GM23338 (cell line): ENCODE measurements at regions not wholly inside any gene's neighbourhood (a gene's known extent, or its start where the extent isn't known, plus 50 kb on each side); places are given as distances from the start of the nearest gene placed in this dataset.

Experiments used
- ATAC-seq: fragments of 200-7000 bp; cut with Tn5 transposase; 3 replicates; pipeline ENCODE4 v1.9.1; 2020
- DNase-seq: peaks from one replicate; pipeline ENCODE4 v3.0.0-alpha.2; 2015; ENCODE audit warnings: low spot score
- H2AFZ ChIP-seq: fragments of 200-600 bp; sonication (generic); 2 replicates; pipeline ENCODE4 v1.8.0; 2016; ENCODE audit warnings: antibody characterized with exemption, mild to moderate bottlenecking, moderate library complexity
- H3F3A ChIP-seq: fragments of 200-600 bp; sonication (generic); replicated peaks from 2 replicates; pipeline ENCODE4 v1.8.0; 2017; ENCODE audit warnings: antibody characterized with exemption, mixed run types, low read depth
- H3K27ac ChIP-seq: fragments of 200-600 bp; sonication (generic); 2 replicates; pipeline ENCODE4 v1.6.1; 2016; ENCODE audit warnings: low read depth
- H3K27me3 ChIP-seq: fragments of 200-600 bp; sonication (generic); 2 replicates; pipeline ENCODE4 v1.8.0; 2016; ENCODE audit warnings: mild to moderate bottlenecking, mixed run types, moderate library complexity; ENCODE audit not compliant: insufficient read depth
- H3K36me3 ChIP-seq: fragments of 200-600 bp; sonication (generic); 2 replicates; pipeline ENCODE4 v1.8.0; 2016; ENCODE audit warnings: mild to moderate bottlenecking; ENCODE audit not compliant: insufficient read depth
- H3K4me1 ChIP-seq: fragments of 200-600 bp; sonication (generic); 2 replicates; pipeline ENCODE4 v1.8.0; 2016; ENCODE audit warnings: mild to moderate bottlenecking, moderate library complexity; ENCODE audit not compliant: insufficient read depth
- H3K4me2 ChIP-seq: fragments of 200-600 bp; sonication (generic); 2 replicates; pipeline ENCODE4 v1.7.1; 2017; ENCODE audit warnings: mixed run types
- H3K4me3 ChIP-seq: fragments of 200-600 bp; sonication (generic); 2 replicates; pipeline ENCODE4 v1.6.1; 2016; ENCODE audit warnings: mixed run types
- H3K79me2 ChIP-seq: fragments of 200-600 bp; sonication (generic); replicated peaks from 2 replicates; pipeline ENCODE4 v1.8.0; 2017; ENCODE audit warnings: mild to moderate bottlenecking; ENCODE audit not compliant: insufficient read depth
- H3K9me2 ChIP-seq: fragments of 200-600 bp; sonication (generic); 2 replicates; pipeline ENCODE4 v1.8.0; 2017; ENCODE audit not compliant: insufficient read depth
- H4K20me1 ChIP-seq: fragments of 200-600 bp; sonication (generic); replicated peaks from 2 replicates; pipeline ENCODE4 v1.8.0; 2017; ENCODE audit warnings: mild to moderate bottlenecking; ENCODE audit not compliant: insufficient read depth
- H3K27ac Mint-ChIP-seq: 2 replicates; pipeline ENCODE4 v1.8.0; 2020; ENCODE audit warnings: inconsistent platforms, mild to moderate bottlenecking, moderate library complexity, mixed read lengths
- H3K27me3 Mint-ChIP-seq: 3 replicates; pipeline ENCODE4 v1.8.0; 2022; ENCODE audit warnings: low read depth, mild to moderate bottlenecking, moderate library complexity, mixed read lengths, inconsistent platforms; ENCODE audit not compliant: insufficient read depth, poor library complexity
- H3K36me3 Mint-ChIP-seq: 3 replicates; pipeline ENCODE4 v1.8.0; 2021; ENCODE audit warnings: low read depth, mild to moderate bottlenecking, inconsistent platforms, moderate library complexity, mixed read lengths
- H3K4me1 Mint-ChIP-seq: 3 replicates; pipeline ENCODE4 v1.8.0; 2020; ENCODE audit warnings: mild to moderate bottlenecking, inconsistent platforms, mixed read lengths
- H3K4me3 Mint-ChIP-seq: 3 replicates; pipeline ENCODE4 v1.8.0; 2021; ENCODE audit warnings: moderate library complexity, mild to moderate bottlenecking, inconsistent platforms, mixed read lengths
- H3K9me3 Mint-ChIP-seq: 3 replicates; pipeline ENCODE4 v1.8.0; 2020; ENCODE audit warnings: moderate library complexity, mild to moderate bottlenecking, inconsistent platforms, mixed read lengths
- CTCF ChIP-seq, 2 experiments: fragments of 200-600 bp in 1 of 2; sonication (generic) in 1 of 2; conservative IDR thresholded peaks; 2 replicates each; pipeline versions ENCODE4 v1.5.1 to v1.6.1; 2016 to 2017; ENCODE audit warnings: antibody characterized with exemption in 2 of 2, low read depth in 2 of 2, mild to moderate bottlenecking in 2 of 2, moderate library complexity in 1 of 2
- ETS1 ChIP-seq: IDR thresholded peaks from 2 replicates; pipeline ENCODE4 v1.6.1; 2016; ENCODE audit warnings: antibody characterized with exemption
- EZH2phosphoT487 ChIP-seq: fragments of 200-600 bp; sonication (generic); IDR thresholded peaks from one replicate; pipeline ENCODE4 v1.8.1; 2018; ENCODE audit warnings: antibody characterized with exemption; ENCODE audit not compliant: unreplicated experiment
- JUNB ChIP-seq: IDR thresholded peaks from one replicate; pipeline ENCODE4 v1.6.1; 2016; ENCODE audit warnings: antibody characterized with exemption; ENCODE audit not compliant: unreplicated experiment
- NANOG ChIP-seq: IDR thresholded peaks from 2 replicates; pipeline ENCODE4 v1.6.1; 2016; ENCODE audit warnings: antibody characterized with exemption, borderline replicate concordance
- ZNF114 ChIP-seq: fragments of 250-450 bp; sonication (Bioruptor Pico); IDR thresholded peaks from 2 replicates; pipeline ENCODE4 v1.5.0; 2020; ENCODE audit warnings: mild to moderate bottlenecking, moderate library complexity
- TF ChIP-seq, protein P1 (sequence below): fragments of 250-450 bp; sonication (Bioruptor Pico); IDR thresholded peaks from 2 replicates; pipeline ENCODE4 v1.5.0; 2020; ENCODE audit warnings: mild to moderate bottlenecking, moderate library complexity

DNA sequence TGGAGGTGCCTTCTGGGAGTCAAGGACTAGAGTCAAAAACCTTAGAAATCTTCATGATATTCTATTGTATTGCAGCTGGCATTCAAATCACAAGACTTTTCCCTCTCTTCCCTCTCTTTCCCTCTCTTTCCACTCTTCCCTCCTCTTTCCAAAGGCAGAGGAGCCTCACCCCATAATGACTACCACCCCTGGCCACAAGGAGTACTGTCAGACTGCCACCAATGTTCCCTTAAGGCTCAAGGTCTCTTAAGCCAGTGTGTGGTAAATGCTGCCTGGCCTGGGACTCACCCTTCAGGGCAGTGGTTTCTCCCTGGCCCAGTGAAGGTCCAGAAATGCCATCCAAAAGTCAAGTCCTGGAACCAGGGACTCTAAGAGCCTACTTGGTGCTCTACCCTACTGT lies 605.9 kb upstream of the PKDCC start (continued):
- TF ChIP-seq, protein P1, sequence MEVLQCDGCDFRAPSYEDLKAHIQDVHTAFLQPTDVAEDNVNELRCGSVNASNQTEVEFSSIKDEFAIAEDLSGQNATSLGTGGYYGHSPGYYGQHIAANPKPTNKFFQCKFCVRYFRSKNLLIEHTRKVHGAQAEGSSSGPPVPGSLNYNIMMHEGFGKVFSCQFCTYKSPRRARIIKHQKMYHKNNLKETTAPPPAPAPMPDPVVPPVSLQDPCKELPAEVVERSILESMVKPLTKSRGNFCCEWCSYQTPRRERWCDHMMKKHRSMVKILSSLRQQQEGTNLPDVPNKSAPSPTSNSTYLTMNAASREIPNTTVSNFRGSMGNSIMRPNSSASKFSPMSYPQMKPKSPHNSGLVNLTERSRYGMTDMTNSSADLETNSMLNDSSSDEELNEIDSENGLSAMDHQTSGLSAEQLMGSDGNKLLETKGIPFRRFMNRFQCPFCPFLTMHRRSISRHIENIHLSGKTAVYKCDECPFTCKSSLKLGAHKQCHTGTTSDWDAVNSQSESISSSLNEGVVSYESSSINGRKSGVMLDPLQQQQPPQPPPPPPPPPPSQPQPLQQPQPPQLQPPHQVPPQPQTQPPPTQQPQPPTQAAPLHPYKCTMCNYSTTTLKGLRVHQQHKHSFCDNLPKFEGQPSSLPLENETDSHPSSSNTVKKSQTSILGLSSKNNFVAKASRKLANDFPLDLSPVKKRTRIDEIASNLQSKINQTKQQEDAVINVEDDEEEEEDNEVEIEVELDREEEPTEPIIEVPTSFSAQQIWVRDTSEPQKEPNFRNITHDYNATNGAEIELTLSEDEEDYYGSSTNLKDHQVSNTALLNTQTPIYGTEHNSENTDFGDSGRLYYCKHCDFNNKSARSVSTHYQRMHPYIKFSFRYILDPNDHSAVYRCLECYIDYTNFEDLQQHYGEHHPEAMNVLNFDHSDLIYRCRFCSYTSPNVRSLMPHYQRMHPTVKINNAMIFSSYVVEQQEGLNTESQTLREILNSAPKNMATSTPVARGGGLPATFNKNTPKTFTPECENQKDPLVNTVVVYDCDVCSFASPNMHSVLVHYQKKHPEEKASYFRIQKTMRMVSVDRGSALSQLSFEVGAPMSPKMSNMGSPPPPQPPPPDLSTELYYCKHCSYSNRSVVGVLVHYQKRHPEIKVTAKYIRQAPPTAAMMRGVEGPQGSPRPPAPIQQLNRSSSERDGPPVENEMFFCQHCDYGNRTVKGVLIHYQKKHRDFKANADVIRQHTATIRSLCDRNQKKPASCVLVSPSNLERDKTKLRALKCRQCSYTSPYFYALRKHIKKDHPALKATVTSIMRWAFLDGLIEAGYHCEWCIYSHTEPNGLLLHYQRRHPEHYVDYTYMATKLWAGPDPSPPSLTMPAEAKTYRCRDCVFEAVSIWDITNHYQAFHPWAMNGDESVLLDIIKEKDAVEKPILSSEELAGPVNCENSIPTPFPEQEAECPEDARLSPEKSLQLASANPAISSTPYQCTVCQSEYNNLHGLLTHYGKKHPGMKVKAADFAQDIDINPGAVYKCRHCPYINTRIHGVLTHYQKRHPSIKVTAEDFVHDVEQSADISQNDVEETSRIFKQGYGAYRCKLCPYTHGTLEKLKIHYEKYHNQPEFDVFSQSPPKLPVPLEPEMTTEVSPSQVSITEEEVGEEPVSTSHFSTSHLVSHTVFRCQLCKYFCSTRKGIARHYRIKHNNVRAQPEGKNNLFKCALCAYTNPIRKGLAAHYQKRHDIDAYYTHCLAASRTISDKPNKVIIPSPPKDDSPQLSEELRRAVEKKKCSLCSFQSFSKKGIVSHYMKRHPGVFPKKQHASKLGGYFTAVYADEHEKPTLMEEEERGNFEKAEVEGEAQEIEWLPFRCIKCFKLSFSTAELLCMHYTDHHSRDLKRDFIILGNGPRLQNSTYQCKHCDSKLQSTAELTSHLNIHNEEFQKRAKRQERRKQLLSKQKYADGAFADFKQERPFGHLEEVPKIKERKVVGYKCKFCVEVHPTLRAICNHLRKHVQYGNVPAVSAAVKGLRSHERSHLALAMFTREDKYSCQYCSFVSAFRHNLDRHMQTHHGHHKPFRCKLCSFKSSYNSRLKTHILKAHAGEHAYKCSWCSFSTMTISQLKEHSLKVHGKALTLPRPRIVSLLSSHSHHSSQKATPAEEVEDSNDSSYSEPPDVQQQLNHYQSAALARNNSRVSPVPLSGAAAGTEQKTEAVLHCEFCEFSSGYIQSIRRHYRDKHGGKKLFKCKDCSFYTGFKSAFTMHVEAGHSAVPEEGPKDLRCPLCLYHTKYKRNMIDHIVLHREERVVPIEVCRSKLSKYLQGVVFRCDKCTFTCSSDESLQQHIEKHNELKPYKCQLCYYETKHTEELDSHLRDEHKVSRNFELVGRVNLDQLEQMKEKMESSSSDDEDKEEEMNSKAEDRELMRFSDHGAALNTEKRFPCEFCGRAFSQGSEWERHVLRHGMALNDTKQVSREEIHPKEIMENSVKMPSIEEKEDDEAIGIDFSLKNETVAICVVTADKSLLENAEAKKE (CRISPR knock-in tag) = no peak

- Mint-ChIP-seq H3K27me3 (peaks cover 4% of the 10 kb centered on the region), H3K27ac (no peak overlapping the region), H3K4me3 (no peak overlapping the region), H3K36me3 (no peaks in the 10 kb centered on the region), H3K9me3 (no peaks in the 10 kb centered on the region), H3K4me1 (no peaks in the 10 kb centered on the region)
- DNase-seq = no peak
- H3K9me2 ChIP-seq = no peaks in the 10 kb centered on the region; the same call in 1 of the 2 replicates
- no peak overlapping the region for H3K4me3 ChIP-seq
- H3K36me3 ChIP-seq = no peaks in the 10 kb centered on the region
- no peaks in the 10 kb centered on the region for H3K4me1 ChIP-seq
- no peak overlapping the region for H2AFZ ChIP-seq
- no peak for TF ChIP-seq CTCF (conservative IDR thresholded peaks at IDR 0.05; ENCODE audit: low read depth in 2 of 2)
- no peak for TF ChIP-seq NANOG
- TF ChIP-seq ETS1 = no peak
- no peak for TF ChIP-seq ZNF114 (CRISPR knock-in tag)
- no peak for TF ChIP-seq JUNB
- no peak for TF ChIP-seq EZH2phosphoT487
- no peak for ATAC-seq
- no peaks in the 10 kb centered on the region for H3F3A ChIP-seq
- no peak overlapping the region for H3K4me2 ChIP-seq
- no peaks in the 10 kb centered on the region for H3K27me3 ChIP-seq
- no peaks in the 10 kb centered on the region for H3K79me2 ChIP-seq
- no peak overlapping the region for H3K27ac ChIP-seq
- no peaks in the 10 kb centered on the region for H4K20me1 ChIP-seq
These were observed 602.0 kb upstream of the PKDCC start for GRCh38 chr2:41445865-41446264.
